GM19324 (cell line): ENCODE measurements at regions not wholly inside any gene's neighbourhood (a gene's known extent, or its start where the extent isn't known, plus 50 kb on each side); places are given as distances from the start of the nearest gene placed in this dataset.

Source experiments
- ATAC-seq: cut with Tn5 transposase; IDR thresholded peaks from one replicate; pipeline ENCODE4 v1.9.1; 2021; ENCODE audit warnings: mild to moderate bottlenecking, moderate library complexity; ENCODE audit not compliant: unreplicated experiment, low FRiP score

- ATAC-seq = no peak
Observed at GRCh38 chr6:15882345-15882744, 219.5 kb upstream of the DTNBP1 start.

GRCh38 chr6:15881150-15881549 lies 218.3 kb upstream of the DTNBP1 start:
- ATAC-seq = no peak

GRCh38 chr6:15880262-15880973 lies 217.6 kb upstream of the DTNBP1 start:
- no peak for ATAC-seq

- ATAC-seq = peak; percentile 78
Observed at GRCh38 chr6:15879371-15880261, 216.8 kb upstream of the DTNBP1 start.

GRCh38 chr6:15877231-15877630 lies 214.4 kb upstream of the DTNBP1 start:
- no peak for ATAC-seq

GRCh38 chr6:15876406-15876805 lies 213.6 kb upstream of the DTNBP1 start:
- no peak for ATAC-seq

GRCh38 chr6:15875797-15876196 lies 213.0 kb upstream of the DTNBP1 start:
- no peak for ATAC-seq

- no peak for ATAC-seq
Observed at GRCh38 chr6:15874821-15875220, 212.0 kb upstream of the DTNBP1 start.

GRCh38 chr6:15874326-15874725 lies 211.5 kb upstream of the DTNBP1 start:
- ATAC-seq = no peak

- ATAC-seq = no peak
Observed at GRCh38 chr6:15872241-15873103, 209.6 kb upstream of the DTNBP1 start.

GRCh38 chr6:15871276-15871675 lies 208.4 kb upstream of the DTNBP1 start:
- no peak for ATAC-seq

GRCh38 chr6:15870333-15871043 lies 207.7 kb upstream of the DTNBP1 start:
- no peak for ATAC-seq

GRCh38 chr6:15864708-15865062 lies 201.9 kb upstream of the DTNBP1 start:
- no peak for ATAC-seq

GRCh38 chr6:15864038-15864707 lies 201.3 kb upstream of the DTNBP1 start:
- no peak for ATAC-seq

GRCh38 chr6:15862810-15863209 lies 200.0 kb upstream of the DTNBP1 start:
- no peak for ATAC-seq

GRCh38 chr6:15861486-15861885 lies 198.7 kb upstream of the DTNBP1 start:
- ATAC-seq = no peak

- no peak for ATAC-seq
Observed at GRCh38 chr6:15854826-15855710, 192.2 kb upstream of the DTNBP1 start.

GRCh38 chr6:15854378-15854777 lies 191.6 kb upstream of the DTNBP1 start:
- ATAC-seq = no peak

- no peak for ATAC-seq
Observed at GRCh38 chr6:15853259-15853658, 190.4 kb upstream of the DTNBP1 start.
